SK-N-MC (cell line): ENCODE measurements at regions not wholly inside any gene's neighbourhood (a gene's known extent, or its start where the extent isn't known, plus 50 kb on each side); places are given as distances from the start of the nearest gene placed in this dataset.

Experiments used
- DNase-seq: peaks from one replicate; pipeline ENCODE4 v3.0.0-alpha.2; 2011; ENCODE audit warnings: low read depth, low spot score
- H3K27ac ChIP-seq: fragments of 200-600 bp; sonication (generic); 2 replicates; pipeline ENCODE4 v1.5.1; 2016; ENCODE audit warnings: mixed run types
- H3K36me3 ChIP-seq: fragments of 200-600 bp; sonication (generic); 2 replicates; pipeline ENCODE4 v1.6.1; 2017; ENCODE audit warnings: antibody characterized with exemption, low read length, mixed read lengths; ENCODE audit not compliant: insufficient read depth
- H3K4me3 ChIP-seq: fragments of 200-600 bp; sonication (generic); 2 replicates; pipeline ENCODE4 v1.5.1; 2016
- H3K9ac ChIP-seq: fragments of 200-600 bp; sonication (generic); 2 replicates; pipeline ENCODE4 v1.8.0; 2017; ENCODE audit warnings: mixed run types, mixed read lengths; ENCODE audit not compliant: insufficient read length
- H3K9me3 ChIP-seq: fragments of 200-600 bp; sonication (generic); 2 replicates; pipeline ENCODE4 v1.6.1; 2017; ENCODE audit warnings: low read depth, mild to moderate bottlenecking, antibody characterized with exemption, low read length, moderate library complexity, mixed read lengths
- EZH2 ChIP-seq: fragments of 200-600 bp; sonication (generic); IDR thresholded peaks from one replicate; pipeline ENCODE4 v1.6.1; 2017; ENCODE audit warnings: antibody characterized with exemption
- FOXP2 ChIP-seq: optimal IDR thresholded peaks from 2 replicates; pipeline ENCODE3; 2011; ENCODE audit warnings: mild to moderate bottlenecking, moderate library complexity; ENCODE audit not compliant: insufficient read depth; ENCODE audit errors: extremely low read length, control extremely low read depth
- POLR2AphosphoS5 ChIP-seq: IDR thresholded peaks from 2 replicates; pipeline ENCODE4 v1.6.1; 2012; ENCODE audit warnings: mild to moderate bottlenecking, low read depth, low read length, borderline replicate concordance

DNA sequence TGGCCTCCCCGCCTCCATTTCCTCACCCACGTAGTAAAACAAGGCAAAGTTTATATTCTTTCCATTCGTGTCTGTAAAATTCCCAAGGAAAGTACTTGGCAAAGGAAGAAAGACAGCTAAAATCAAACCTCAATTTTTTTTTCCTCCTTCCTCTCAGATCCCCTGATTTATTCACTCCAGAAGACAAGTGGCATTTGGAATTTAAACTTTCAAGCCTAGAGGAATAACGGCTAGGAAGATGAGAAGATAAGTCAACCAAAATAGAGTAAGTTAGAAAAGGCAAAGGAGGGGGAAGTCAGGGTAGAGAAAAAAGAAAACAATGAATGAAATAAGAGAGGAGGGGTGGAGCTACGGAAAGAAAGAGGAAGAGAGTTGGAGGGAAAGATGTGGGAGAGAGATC is 198.9 kb upstream of the PIK3C3 start:
- Histone ChIP-seq H3K36me3 (no peaks in the 10 kb centered on the region), H3K4me3 (no peak overlapping the region), H3K27ac (no peak overlapping the region), H3K9me3 (no peaks in the 10 kb centered on the region), H3K9ac (no peak overlapping the region)
- DNase-seq, result no peak
- TF ChIP-seq EZH2, result no peak
- no peak for TF ChIP-seq POLR2AphosphoS5

GRCh38 chr18:41754332-41754731 is 200.7 kb upstream of the PIK3C3 start:
- H3K4me3 ChIP-seq, result no peak overlapping the region
- no peak overlapping the region for H3K9ac ChIP-seq
- H3K9me3 ChIP-seq, result no peaks in the 10 kb centered on the region
- no peak for DNase-seq
- no peaks in the 10 kb centered on the region for H3K36me3 ChIP-seq
- TF ChIP-seq EZH2, result no peak
- no peak for TF ChIP-seq FOXP2
- no peak for TF ChIP-seq POLR2AphosphoS5
- no peak overlapping the region for H3K27ac ChIP-seq

GRCh38 chr18:41753826-41754225 is 201.2 kb upstream of the PIK3C3 start:
- Histone ChIP-seq H3K36me3 (no peaks in the 10 kb centered on the region), H3K9ac (no peak overlapping the region), H3K4me3 (no peak overlapping the region), H3K9me3 (no peaks in the 10 kb centered on the region), H3K27ac (no peak overlapping the region)
- no peak for DNase-seq
- no peak for TF ChIP-seq EZH2
- no peak for TF ChIP-seq POLR2AphosphoS5
- no peak for TF ChIP-seq FOXP2

DNA sequence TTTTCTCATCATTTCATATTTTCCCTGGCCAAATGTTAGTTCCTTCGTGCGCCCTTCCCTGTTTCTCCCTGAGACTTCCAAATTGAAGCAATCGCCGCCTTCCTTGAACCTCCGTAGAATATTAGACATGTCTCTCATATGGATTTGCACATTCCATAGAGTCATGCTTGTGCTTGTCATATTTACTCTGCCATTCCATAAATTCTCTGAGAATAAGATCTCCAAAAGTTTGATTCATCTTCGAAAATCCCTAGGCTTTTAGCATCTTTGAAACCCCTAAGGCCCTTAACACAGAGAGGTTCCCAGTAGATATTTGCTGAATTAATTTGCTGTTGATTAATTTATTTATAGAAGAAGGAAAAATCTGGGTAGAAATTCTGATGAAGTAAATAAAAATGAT is 202.2 kb upstream of the PIK3C3 start:
- Histone ChIP-seq H3K36me3 (no peaks in the 10 kb centered on the region), H3K9ac (no peak overlapping the region), H3K27ac (no peak overlapping the region), H3K4me3 (no peak overlapping the region), H3K9me3 (no peaks in the 10 kb centered on the region)
- TF ChIP-seq EZH2 (no peak), POLR2AphosphoS5 (no peak), FOXP2 (no peak)
- DNase-seq, result no peak

DNA sequence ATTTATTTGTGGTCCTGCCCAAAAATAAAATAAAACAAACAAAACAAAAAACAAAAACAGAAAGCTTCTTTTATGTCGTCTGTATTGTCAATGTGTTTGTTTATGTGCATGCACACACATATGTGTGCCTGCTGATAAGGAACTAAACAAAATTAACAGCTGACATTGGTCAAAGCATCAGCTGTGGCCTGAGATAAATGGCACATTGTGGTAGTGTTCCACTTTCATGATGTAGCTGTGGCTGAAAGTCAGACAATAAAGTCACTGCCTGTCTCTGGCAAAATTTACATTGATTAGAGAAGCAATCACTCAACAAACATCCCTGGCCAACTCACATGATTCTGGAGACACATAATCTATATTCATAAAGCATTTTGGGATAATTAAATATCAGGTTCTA is 203.4 kb upstream of the PIK3C3 start:
- no peak overlapping the region for H3K27ac ChIP-seq
- TF ChIP-seq POLR2AphosphoS5 (no peak), FOXP2 (no peak), EZH2 (no peak)
- H3K4me3 ChIP-seq, result no peak overlapping the region
- no peaks in the 10 kb centered on the region for H3K9me3 ChIP-seq
- no peaks in the 10 kb centered on the region for H3K36me3 ChIP-seq
- H3K9ac ChIP-seq, result no peak overlapping the region
- no peak for DNase-seq

DNA sequence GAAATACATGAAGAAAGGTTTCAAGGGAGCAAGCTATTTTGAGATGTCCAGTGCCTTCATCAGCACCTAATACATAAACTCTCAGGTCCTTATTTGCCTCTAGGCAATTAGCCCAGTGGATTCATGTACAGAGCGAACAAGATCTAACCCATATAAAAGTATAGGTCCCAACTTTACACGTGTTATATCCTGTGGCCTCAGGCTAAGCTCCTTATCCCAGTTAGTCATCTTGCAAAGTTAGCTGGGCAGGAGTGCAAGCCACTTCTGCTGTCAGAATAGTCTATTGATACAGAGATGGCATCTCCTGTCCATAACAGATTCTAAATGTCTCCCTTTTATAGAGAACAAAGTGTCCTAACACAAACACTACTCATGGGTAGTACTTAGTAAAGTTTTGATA is 203.9 kb upstream of the PIK3C3 start:
- H3K9me3 ChIP-seq, result no peaks in the 10 kb centered on the region
- DNase-seq, result no peak
- H3K27ac ChIP-seq, result no peak overlapping the region
- no peaks in the 10 kb centered on the region for H3K36me3 ChIP-seq
- TF ChIP-seq FOXP2 (no peak), EZH2 (no peak), POLR2AphosphoS5 (no peak)
- no peak overlapping the region for H3K9ac ChIP-seq
- H3K4me3 ChIP-seq, result no peak overlapping the region

DNA sequence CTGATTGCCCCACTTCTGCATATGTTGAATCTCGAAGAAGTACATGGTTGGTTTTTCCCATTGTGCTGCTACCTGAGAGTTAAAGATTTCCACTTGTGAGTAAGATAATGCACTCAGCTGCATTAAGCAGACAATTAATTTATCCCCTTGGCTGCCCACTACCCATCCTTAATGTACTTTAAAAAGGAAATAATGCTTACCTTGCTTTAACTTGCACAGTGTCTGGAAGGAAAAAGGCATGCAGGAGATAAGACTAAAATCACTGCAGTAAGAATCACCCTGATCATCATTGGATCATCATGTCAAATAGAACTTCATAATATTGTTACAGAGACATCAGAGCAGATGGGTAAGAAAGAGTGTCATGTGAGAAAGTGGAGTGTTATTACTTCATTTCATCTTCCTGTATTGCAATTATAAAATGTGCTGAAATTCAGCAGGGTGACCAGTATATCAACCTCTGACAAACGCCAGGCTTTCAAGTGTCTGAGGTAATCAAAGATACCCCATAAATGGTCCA is 207.3 kb upstream of the PIK3C3 start:
- no peak overlapping the region for H3K4me3 ChIP-seq
- H3K9me3 ChIP-seq, result no peaks in the 10 kb centered on the region
- DNase-seq, result no peak
- no peaks in the 10 kb centered on the region for H3K36me3 ChIP-seq
- H3K27ac ChIP-seq, result no peak overlapping the region
- TF ChIP-seq FOXP2 (no peak), POLR2AphosphoS5 (no peak), EZH2 (no peak)
- H3K9ac ChIP-seq, result no peak overlapping the region

DNA sequence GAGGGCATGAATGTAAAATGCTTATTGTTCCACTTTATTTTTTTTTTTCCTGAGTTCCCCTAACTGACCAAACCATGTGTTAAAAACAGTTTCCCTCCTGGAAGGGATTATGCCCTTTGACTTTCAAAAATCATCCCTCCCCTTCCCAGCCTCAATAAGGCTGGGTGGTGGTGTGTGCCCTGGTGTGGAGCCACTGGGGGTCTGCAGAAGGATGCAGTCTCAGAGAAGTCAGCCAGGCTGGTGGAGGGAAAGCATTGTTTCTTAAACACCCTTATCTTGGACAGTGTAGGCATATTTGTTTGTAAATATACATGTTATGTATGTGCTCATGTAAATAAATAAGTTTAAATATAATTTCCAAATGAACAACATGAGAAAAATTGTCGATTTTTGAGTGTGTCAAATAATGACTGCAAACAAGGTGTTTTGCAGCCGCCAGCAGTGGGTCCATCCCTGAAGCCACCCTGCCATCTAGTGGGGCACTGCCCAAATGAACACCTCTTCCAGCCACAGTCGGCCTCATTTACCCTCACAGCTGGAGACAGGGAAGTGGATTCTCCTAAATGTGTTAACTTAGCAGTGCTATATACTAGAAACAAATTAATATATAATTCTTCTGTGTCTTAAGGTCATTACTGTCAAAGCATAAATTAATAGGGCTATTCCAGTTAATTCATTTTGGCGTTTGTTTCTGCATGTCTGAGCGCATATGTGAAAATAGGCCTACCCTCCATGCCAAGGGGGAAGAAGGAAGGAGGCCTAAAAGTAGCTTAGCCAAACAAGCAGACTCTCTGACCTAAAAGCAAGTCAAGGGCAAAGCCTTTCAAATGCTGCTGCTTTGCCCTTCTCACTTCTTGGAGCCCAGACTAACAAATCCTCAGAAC is 209.6 kb upstream of the PIK3C3 start:
- Histone ChIP-seq H3K27ac (no peak overlapping the region), H3K36me3 (no peaks in the 10 kb centered on the region), H3K4me3 (no peak overlapping the region), H3K9ac (no peak overlapping the region), H3K9me3 (no peaks in the 10 kb centered on the region)
- no peak for TF ChIP-seq POLR2AphosphoS5
- no peak for TF ChIP-seq EZH2
- no peak for DNase-seq
